Lung (tissue), 11 donors: ENCODE measurements at regions not wholly inside any gene's neighbourhood (a gene's known extent, or its start where the extent isn't known, plus 50 kb on each side); places are given as distances from the start of the nearest gene placed in this dataset.

ENCODE experiments used
- ATAC-seq: fragments of 200-7000 bp; cut with Tn5 transposase; one replicate; pipeline ENCODE4 v1.9.1; 2020; ENCODE audit warnings: moderate number of reproducible peaks; ENCODE audit not compliant: insufficient read depth, low FRiP score
- DNase-seq, 3 donors: peaks; one replicate each; pipeline ENCODE4 v3.0.0-alpha.2; 2013 to 2017
- H3K27ac ChIP-seq, 2 donors: one replicate each; pipeline ENCODE4 v1.5.1; 2013; ENCODE audit warnings: mild to moderate bottlenecking in 2 of 2, moderate library complexity in 2 of 2, control low read depth in 1 of 2, inconsistent platforms in 1 of 2, low read depth in 1 of 2, low read length in 1 of 2
- H3K27me3 ChIP-seq, 3 donors: one replicate each; pipeline ENCODE4 v1.5.1; 2013; ENCODE audit warnings: low read length in 2 of 3; ENCODE audit not compliant: control insufficient read depth in 3 of 3, insufficient read depth in 3 of 3
- H3K36me3 ChIP-seq, 4 donors: one replicate each; pipeline ENCODE4 v1.5.1; 2013; ENCODE audit warnings: low read length in 4 of 4, mild to moderate bottlenecking in 1 of 4, moderate library complexity in 1 of 4; ENCODE audit not compliant: control insufficient read depth in 4 of 4, insufficient read depth in 4 of 4
- H3K4me1 ChIP-seq, 5 donors: one replicate each; pipeline ENCODE4 v1.5.1; 2013; ENCODE audit warnings: low read length in 5 of 5, mild to moderate bottlenecking in 2 of 5, moderate library complexity in 1 of 5; ENCODE audit not compliant: control insufficient read depth in 5 of 5, insufficient read depth in 5 of 5
- H3K4me3 ChIP-seq: one replicate; pipeline ENCODE4 v1.5.1; 2013; ENCODE audit warnings: mild to moderate bottlenecking, control low read depth, moderate library complexity
- H3K9ac ChIP-seq, 2 donors: one replicate each; pipeline ENCODE4 v1.5.1; 2013; ENCODE audit warnings: low read length in 2 of 2, control low read depth in 1 of 2; ENCODE audit not compliant: insufficient read depth in 1 of 2
- H3K9me3 ChIP-seq, 4 donors: one replicate each; pipeline ENCODE4 v1.5.1; 2013; ENCODE audit warnings: low read length in 3 of 4, mild to moderate bottlenecking in 1 of 4, moderate library complexity in 1 of 4; ENCODE audit not compliant: control insufficient read depth in 4 of 4, insufficient read depth in 3 of 4
- CTCF ChIP-seq: IDR thresholded peaks from 2 replicates; pipeline ENCODE4 v1.5.1; 2012; ENCODE audit warnings: mild to moderate bottlenecking; ENCODE audit errors: control extremely low read depth, extremely low read depth
- WGBS, 2 donors: extraction: QIAGEN DNeasy Blood & Tissue Kit; methylation state at CpG; one replicate each; pipeline ENCODE4 v1.1.7; 2013; 5-methylcytosine and 5-hydroxymethylcytosine counted together
- donor health status: control.
- donor health status: control.
- donor health status: Bipolar disorder and iron deficiency.
- donor health status: healthy.
- donor health status: DM: yes; HTN: yes; CAD: no.

- Histone ChIP-seq H3K9ac (no peak overlapping the region), H3K4me3 (no peak overlapping the region), H3K36me3 (no peaks in the 10 kb centered on the region), H3K4me1 (peaks cover 0 to 18% (median 0%) of the 10 kb centered on the region in 5 donors), H3K9me3 (peaks cover 0 to 1% (median 0%) of the 10 kb centered on the region in 4 donors), H3K27ac (no peak overlapping the region), H3K27me3 (no peaks in the 10 kb centered on the region)
- DNase-seq (peak in 2 of 3 donors; percentile 50 to 72), ATAC-seq (no peak)
- WGBS, 2 donors, result 83 to 90% methylated on average over 3 of the region's 3 CpGs
- TF ChIP-seq CTCF, result no peak
These were observed 89.9 kb downstream of the TBX19 start for GRCh38 chr1:168370586-168370985.

- Histone ChIP-seq H3K36me3 (no peaks in the 10 kb centered on the region), H3K4me3 (no peak overlapping the region), H3K4me1 (peaks cover 0 to 18% (median 0%) of the 10 kb centered on the region in 5 donors), H3K27ac (no peak overlapping the region), H3K9ac (no peak overlapping the region), H3K27me3 (no peaks in the 10 kb centered on the region), H3K9me3 (peaks cover 0 to 1% (median 0%) of the 10 kb centered on the region in 4 donors)
- no peak for TF ChIP-seq CTCF
- WGBS, 2 donors, result 94 to 97% methylated on average over 5 of the region's 5 CpGs
- DNase-seq (no peak), ATAC-seq (no peak)
These were observed 89.0 kb downstream of the TBX19 start for GRCh38 chr1:168369655-168370054.

GRCh38 chr1:168368131-168368530 lies 87.5 kb downstream of the TBX19 start:
- H3K9ac ChIP-seq, result no peak overlapping the region
- H3K4me3 ChIP-seq, result no peak overlapping the region
- H3K36me3 ChIP-seq, result no peaks in the 10 kb centered on the region
- ATAC-seq (no peak), DNase-seq (no peak)
- H3K9me3 ChIP-seq, result peaks cover 0 to 1% (median 0%) of the 10 kb centered on the region in 4 donors
- H3K4me1 ChIP-seq, result peaks cover 0 to 18% (median 0%) of the 10 kb centered on the region in 5 donors
- TF ChIP-seq CTCF, result no peak
- H3K27me3 ChIP-seq, result no peaks in the 10 kb centered on the region
- 76 to 77% methylated on average over 1 of the region's 1 CpG for WGBS, 2 donors
- no peak overlapping the region for H3K27ac ChIP-seq
